Posterior cingulate gyrus (tissue), 11 donors: ENCODE measurements at regions not wholly inside any gene's neighbourhood (a gene's known extent, or its start where the extent isn't known, plus 50 kb on each side); places are given as distances from the start of the nearest gene placed in this dataset.
"Not testable (repeated sequence)": the region's sequence is repeated elsewhere in the genome, so short reads cannot be mapped to it uniquely, and the experiment has no call there.

Experiments
- DNase-seq, 10 donors: peaks; one replicate each; pipeline versions ENCODE4 v3.0.0 to v3.0.0-alpha.2; 2020 to 2021; ENCODE audit warnings: mixed read lengths in 3 of 10
- intact Hi-C: fragments of 100-400 bp; cut with DNase I; formaldehyde crosslinking; loops from one replicate; pipeline ENCODE4 v1.15.1; 2023

DNA sequence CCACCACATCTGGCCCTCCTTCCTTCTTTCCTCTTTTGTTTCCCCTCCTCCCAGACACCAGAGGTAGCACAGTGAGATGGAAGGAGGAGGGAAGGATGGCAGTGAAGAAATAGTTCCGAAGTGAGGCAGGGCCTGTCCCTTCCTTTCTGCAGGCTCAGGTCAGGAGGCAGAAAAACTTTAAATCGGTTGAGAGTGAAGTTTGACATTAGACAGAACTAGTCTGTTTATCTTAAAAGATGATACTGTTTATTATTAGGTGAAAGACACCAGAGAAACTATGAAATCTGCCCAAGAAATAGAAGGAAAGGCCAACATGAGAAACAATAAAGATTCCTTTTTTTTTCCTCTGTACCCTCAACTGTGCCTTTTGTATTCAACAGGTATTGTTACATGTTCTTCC, 670.3 kb downstream of the UTRN start:
- intact Hi-C loops, result no loop called here
- DNase-seq, result no peak

DNA sequence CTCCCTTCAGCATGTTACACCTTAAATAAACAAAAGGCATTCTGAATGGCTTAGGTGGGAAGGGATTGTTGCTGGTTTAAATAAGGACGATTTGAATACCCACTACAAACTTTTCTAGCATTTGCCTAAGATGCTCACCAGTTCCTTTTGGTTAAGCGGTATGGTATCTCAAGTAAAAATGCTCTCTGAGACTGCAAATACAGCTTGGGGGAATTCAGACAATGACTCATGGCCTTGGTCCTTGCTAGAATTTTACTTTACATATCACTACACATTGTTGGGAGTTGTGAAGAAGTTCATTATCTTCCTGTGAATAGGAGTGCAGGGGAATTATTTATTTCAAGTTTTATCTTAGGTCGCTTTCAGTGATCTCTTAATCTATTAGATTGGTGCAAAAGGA, 670.7 kb downstream of the UTRN start:
- no peak for DNase-seq
- intact Hi-C loops, result no loop called here

DNA sequence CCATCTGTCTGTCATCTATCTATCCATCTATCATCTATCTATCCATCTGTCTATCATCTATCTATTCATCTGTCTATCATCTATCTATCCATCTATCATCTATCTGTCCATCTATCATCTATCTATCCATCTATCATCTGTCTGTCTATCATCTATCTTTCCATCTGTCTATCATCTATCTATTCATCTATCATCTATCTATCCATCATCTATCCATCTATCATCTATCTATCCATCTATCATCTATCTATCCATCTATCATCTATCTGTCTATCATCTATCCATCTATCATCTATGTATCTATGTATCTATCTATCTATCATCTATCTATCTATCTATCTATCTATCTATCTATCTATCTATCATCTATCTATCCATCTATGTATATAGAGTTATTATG, 671.6 kb downstream of the UTRN start:
- intact Hi-C loops, DNase-seq: not testable (repeated sequence)

DNA sequence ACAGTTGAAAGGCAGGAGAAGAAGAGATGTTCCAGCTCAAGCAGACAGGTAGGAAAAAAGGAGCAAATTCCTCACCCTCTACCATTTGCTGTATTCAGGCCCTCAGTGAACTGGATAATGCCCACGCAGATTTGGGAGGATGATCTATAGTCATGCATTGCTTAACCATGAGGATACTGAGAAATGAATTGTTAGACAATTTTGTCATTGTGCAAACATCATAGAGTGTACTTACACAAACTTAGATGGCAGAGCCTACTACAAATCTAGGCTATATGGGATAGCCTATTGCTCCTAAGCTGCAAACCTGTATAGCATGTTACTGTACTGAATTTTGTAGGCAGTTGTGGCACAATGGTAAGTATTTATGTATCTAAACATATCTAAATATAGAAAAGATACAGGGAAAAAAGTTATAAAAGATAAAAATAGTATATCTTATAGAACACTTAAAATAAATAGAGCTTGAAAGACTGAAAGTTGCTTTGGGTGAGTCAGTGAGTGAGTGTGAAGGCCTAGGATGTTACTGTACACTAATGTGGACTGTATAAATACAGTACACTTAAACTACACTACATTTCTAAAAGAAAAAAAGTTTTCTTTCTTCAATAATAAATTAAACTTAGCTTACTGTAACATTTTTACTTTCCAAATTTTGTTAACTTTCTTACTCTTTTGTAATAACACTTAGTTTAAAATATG, 672.3 kb downstream of the UTRN start:
- intact Hi-C loops, result no loop called here
- DNase-seq, result no peak

DNA sequence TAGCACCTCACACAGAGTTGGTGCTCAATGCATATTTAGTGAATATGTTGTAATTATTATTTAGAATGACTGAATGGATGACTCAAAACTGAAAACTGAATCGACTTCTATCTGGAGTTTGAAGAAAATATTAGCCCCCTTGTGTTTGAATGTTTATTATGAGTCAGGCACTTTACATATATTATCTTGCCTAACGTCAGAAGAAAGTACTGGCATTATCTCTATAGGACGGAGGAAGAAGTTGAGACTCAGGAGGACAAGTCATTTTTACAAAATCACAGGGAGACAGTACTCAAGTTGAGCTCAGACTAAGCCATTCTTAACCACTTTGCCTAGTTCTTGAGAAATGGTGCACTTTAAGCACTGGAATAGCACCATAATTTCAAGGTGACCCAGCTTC, 684.0 kb downstream of the UTRN start:
- DNase-seq, result no peak
- intact Hi-C loops, result no loop called here

DNA sequence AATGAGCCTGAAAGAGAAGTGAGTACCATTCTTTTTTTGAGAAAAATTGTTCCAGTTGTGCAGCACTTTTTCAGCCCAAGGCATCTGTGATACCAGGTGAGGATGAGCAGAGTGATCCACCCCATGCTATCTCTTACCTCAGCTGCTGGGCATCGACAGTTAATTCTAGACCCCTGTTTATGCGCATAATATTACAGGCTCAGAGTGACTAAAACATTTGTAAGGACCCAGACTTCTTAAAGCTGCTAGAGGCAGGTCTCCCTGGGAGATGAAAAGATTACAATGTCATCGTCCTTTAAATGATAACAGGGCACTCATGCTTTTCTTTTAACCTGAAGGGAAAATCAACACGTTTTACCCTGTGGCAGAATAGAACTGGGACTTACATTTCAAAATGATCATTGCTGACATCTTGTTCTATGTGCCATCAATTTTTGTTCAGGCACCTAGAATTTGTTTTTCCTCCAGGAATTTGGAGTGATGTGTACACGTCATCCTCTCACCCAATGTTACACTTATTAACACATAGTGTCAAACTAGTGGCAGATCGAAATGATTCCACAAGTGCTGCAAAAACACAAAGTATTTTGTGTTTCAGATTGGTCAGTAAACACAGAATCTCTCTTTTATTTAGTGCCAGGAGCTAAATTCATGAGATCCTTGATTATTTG, 684.6 kb downstream of the UTRN start:
- DNase-seq, result no peak
- intact Hi-C loops, result no loop called here

DNA sequence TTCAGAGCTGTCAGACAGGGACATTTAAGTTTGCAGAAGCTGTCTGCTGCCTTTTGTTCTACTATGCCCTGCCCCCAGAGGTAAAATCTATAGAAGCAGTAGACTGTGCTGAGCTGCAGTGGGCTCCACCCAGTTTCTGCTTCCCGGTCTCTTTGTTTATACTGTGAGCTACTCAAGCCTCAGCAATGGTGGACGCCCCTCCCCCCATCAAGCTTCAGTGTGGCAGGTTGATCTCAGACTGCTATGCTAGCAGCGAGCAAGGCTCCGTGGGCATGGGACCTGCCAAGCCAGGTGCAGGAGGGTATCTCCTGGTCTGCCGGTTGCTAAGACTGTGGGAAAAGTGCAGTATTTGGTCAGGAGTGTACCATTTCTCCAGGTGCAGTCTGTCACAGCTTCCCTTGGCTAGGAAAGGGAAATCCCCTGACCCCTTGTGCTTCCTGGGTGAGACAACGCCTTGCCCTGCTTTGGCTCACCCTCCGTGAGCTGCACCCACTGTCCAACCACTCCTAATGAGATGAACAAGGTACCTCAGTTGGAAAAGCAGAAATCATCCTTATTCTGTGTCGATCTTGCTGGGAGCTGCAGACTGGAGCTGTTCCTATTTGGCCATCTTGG, 692.2 kb downstream of the UTRN start:
- DNase-seq, intact Hi-C loops: not testable (repeated sequence)

DNA sequence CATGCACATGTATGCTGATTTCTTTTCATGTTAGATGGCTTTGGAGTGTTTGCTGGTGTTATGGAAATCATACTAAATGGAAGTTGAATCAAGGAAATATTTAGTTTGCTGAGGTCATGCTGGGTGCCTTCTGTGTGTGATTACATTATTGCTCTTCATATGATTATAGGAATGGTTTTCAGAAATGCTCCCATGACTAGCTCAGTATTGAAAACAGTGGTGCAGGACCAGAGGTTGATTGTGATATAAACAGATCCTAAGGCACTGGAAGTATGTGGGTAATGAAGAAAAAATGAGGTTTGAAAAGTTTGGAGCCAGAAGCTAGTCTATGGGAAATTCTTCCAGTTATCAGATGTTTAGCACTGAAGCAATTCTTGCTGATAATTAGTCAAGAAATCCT, 693.1 kb downstream of the UTRN start:
- no peak for DNase-seq
- intact Hi-C loops, result no loop called here

DNA sequence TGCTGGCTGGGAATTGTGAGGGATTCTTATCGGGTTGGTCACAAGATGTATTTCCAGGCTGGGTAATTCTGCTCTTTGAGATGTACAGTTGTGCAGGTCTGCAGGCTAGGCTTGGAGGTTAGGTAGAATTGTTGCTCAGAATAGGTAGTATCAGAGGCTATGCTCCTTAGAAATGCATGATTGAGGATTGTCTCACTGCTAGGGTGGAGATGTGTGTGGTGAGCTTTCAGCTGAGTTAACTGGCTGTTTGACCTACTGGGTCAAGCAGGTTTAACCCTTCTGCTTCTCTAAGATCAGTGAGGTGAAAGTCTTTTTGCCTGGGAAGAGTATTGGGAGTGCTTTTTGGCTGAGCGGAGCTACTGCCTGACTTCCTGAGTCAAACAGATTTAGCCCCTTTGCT, 701.1 kb downstream of the UTRN start:
- DNase-seq, result no peak
- intact Hi-C loops, result no loop called here

DNA sequence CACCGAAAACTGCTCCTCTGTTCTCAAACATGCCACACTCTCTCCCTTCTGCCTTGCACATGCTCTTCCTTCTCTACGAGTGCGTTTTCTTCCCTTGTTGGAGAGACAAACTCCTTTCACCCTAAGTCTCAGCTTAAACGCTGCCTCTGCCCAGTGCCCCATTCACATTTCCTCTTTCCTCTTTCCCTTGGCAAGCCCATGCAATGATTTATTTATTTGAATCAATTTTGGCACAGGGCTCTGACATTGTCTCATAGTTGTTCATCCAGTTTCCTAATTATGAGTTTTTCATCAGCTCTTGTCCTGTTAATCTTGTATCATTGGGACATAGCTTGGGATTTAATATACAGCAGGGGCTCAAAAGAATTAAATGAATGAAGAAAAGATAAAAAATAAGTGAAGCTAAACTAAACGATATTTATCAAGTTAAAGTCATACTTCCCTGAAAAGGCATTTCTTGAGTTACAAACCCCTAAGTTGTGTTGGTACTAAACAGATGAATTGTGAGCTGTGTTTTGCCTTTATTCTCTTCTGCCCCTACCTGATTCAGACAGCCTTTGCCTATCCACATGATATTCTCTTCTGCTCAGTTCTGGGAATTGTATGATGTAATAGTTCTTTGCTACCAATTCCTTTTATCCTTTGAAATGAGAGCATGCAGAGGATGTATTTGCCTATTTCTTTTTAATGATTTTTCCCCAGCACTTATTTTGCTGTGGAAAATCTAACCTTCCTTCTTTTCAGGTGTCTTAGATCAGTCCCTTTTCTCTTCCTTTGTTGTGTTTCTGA, 704.4 kb downstream of the UTRN start:
- intact Hi-C loops, result no loop called here
- DNase-seq, result no peak

DNA sequence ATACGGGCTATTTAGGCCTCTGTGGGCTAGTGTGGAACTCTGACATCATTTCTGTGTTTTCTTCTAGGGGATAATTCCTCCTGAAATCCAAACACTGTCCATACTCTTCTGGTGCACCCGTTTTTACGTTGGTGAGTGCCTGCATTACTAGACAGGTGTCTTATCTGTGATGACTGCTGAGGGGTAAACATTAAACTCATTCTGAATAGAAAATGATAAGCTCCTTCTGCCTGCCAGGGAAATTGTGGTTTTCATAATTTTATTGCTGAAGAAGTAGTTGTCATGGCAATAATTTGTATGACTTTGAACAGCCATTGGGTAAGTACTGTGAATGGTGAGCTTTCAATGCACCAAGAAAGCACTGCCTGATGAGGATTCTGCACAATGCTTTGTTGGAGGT, 705.6 kb downstream of the UTRN start:
- no peak for DNase-seq
- intact Hi-C loops, result no loop called here

DNA sequence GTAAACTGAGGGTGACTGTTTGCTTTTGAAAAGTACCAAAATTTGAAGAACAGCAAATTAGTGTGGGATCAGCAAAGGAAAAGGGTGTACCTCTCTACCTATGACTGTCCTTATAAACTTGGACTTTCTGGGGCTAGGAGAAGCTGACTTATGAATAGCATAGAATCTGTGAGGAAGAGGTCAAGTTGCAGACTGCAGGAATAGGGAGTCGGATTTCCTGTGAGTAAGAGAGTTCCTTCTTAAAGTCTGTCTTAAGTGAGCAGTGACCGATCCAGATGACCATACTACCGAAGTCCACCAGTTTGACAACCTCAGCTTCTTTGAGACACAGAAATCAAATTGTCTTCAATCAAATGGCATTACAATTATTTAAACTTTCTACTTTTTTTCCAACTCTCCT, 708.7 kb downstream of the UTRN start:
- intact Hi-C loops, result no loop called here
- no peak for DNase-seq

DNA sequence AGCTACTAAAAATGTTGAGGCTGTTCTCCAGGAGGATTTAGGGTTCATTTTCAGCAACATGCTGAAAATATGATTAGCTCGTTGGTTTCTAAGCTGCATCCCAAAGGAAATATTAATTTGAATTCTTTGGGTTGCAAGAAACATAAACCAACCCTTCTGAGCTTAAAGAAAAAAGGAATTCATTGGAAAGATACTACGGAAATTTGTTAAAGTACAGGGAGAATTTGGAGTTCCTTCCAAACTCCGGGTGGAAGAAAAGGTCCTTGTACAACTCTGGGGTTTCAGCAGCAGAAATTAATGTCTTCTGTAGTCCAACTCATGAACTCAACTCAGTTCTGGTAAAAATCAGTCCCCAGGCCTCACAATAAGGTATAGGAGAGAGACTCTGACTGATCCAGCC, 712.9 kb downstream of the UTRN start:
- DNase-seq, result no peak
- intact Hi-C loops, result no loop called here

DNA sequence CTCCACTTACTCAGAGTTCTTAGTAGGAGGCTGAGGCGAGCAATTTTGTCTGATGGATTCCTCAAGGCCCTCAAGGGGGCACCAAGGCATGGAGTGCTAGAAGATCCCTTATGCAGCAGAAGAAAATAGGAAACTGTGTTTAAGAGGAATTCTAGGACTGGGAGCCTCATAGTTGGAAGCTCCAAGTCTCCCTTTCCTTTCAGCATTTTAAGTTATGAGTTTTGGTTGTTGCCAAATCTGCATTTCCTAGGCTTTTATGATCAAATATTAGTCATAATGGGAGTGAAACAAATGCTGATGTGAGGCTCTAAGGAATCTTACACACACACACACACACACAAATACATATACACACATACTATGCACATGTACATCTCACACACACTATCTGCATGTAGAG, 714.0 kb downstream of the UTRN start:
- intact Hi-C loops, result no loop called here
- no peak for DNase-seq

DNA sequence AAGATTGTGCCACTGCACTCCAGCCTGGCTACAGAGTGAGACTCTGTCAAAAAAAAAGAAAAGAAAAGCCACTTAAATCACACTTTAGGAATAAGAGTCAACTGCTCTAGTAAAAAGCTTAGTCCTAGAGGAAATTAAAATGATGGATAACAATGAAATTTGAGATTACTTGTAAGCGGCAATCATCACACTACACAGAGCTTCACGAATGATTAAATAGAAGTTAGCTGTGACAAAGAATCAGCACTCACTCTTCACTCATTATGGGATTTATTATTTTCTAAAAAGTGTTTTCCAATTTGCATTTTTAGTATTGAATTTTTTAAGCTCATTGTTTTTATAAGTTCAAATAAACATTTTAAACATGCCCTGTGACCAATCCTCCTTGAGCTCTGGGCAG, 718.0 kb downstream of the UTRN start:
- no peak for DNase-seq
- intact Hi-C loops, result no loop called here

DNA sequence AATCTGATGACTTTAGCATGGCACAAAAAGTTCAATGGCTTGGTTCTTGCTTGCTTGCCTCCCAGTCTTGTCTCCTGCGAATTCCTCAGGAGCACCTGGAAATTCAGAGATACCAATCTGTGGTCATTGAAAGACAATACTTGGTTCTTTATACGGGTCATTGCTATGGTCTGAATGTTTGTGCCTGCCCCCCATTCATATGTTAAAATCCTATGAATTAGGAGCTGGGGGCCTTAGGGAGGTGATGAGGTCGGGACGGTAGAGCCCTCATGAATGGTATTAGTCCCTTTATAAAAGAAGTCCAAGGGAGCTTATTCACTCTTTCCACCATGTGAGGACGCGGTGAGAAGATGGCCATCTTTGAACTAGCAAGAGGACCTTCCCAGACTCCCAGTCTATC, 721.8 kb downstream of the UTRN start:
- intact Hi-C loops, result no loop called here
- DNase-seq, result no peak

DNA sequence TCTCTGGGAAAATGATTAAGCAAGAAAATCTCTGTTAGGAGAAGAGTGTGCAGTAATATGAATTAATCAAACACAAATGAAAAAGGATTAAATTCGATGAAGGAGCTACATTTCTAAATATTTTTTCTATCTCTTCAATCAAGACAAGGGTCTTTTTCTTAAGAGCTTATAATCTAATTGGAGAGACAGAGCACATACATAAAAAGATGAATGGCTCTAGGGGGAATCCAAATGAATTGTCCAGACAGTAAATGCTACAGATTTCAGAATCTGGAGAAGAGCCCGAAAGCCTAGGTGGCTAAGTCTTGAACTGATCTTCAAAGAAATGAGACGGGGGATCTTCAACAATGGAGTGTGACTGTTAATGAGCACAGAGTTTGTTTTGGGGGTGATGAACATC, 723.6 kb downstream of the UTRN start:
- no peak for DNase-seq
- intact Hi-C loops, result no loop called here

DNA sequence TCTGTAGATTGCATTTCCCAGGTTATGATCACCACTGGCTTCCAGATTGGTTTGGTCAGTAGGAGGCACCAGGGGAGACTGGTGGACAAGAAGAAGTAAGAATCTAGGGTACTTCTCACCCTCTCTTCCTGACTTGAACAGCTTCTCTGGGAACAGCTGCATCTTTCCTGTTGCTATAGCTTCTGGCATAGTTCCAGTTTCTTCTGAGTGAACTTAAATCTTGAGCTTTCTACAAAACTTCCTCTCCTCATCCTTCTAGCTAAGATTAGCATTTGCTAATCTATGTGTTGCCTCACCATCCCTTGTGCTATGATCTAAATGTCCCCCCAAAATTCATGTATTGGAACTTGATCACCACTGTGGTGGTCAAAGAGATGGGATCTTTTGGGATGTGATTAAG, 724.6 kb downstream of the UTRN start:
- intact Hi-C loops, result no loop called here
- no peak for DNase-seq

DNA sequence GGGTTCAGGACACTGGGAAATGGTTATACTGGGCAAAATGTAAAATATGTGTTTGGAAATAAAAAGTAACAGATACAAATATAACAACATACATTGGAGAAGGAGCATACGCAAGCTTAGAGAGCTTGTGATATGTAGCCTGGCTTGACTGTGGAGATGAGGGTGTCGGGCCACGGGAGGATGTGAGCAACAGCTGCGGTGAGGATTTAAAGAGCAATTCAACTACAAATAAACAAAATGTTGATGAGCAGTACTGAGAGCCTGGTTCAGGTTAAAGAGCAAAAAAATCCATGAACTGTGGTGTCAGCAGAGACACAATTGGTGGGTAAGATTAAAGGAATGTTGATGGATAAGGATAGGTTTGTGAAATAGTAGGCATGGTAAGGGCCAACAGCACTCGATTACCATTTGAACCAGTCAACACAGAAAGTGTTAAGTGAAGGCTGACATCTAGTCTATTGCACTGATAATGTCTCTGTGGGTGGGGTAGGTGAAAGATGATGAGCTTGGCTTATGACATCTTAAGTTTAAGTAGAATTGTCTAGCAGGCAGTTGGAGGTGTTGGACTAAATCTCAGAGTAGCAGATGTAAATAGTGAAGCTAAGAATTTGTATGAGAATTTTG, 723.2 kb downstream of the EPM2A start:
- intact Hi-C loops, result no loop called here
- DNase-seq, result no peak

DNA sequence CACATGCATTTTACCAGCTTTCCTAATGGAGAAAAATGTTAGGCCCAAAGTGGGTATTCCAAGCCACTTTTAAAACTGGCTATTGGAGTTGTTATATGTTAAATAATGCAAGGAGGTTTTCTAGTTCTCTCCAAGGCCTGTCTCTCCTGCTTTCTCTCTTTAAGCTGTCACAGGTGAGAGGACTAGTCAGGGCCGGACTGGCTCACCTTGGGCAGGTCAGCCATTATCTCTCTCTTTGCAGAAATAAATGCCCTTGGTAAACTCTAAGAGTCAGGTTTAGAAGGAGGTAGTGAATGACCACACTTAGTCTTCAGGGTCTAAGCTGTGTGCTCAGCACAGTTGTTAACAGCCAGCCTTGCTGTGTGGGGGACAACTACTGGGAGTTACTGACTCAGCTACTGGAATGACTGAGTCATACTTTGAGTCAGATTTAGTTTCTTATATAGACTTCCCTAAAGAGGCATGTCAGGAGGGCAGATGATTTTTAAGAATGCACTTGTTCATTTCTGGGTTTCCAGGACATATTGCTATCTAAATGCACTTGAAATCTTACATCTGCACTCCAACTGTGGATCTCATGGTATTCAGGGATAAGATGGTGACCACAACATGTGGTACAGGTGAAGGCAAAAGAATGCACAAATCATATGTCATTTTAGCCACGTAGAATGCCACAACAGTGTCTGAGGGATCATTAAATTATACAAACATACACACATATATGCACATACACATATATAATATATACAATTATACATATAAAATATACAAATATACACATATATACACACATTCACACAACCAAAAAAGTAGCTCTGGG, 719.4 kb downstream of the EPM2A start:
- intact Hi-C loops, result no loop called here
- no peak for DNase-seq
